GM18502 (cell line): ENCODE measurements at regions not wholly inside any gene's neighbourhood (a gene's known extent, or its start where the extent isn't known, plus 50 kb on each side); places are given as distances from the start of the nearest gene placed in this dataset.

Source experiments
- ATAC-seq: cut with Tn5 transposase; IDR thresholded peaks from one replicate; pipeline ENCODE4 v1.9.1; 2021; ENCODE audit warnings: mild to moderate bottlenecking; ENCODE audit not compliant: unreplicated experiment, poor library complexity

DNA sequence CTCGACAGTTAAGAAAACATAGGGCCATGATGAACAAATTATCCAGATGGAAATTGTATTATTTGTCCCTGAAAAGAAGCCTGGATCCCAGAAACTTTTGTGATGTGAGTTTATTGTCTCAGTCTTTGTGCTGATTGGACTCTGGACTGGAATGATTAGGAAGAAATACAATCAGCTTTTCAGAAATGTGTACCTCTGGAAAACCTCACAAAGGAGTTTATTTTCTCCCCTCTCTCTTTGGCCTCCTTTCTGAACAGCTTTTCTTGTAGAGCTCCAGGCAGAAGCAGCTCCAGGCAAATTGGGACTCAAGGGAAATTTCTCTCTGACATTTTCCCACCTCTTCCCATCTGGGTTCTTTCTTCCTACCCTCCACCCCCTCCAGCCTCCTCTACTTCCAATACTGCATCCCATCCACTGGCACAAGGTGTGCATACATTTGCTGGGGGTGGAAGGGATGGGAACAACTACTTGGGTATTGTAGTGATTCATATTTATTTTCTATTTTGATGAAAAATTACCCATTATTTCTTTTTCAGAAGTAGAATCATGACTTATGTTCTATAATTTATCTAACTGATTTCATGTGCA lies 119.7 kb downstream of the CD47 start:
- ATAC-seq = no peak

DNA sequence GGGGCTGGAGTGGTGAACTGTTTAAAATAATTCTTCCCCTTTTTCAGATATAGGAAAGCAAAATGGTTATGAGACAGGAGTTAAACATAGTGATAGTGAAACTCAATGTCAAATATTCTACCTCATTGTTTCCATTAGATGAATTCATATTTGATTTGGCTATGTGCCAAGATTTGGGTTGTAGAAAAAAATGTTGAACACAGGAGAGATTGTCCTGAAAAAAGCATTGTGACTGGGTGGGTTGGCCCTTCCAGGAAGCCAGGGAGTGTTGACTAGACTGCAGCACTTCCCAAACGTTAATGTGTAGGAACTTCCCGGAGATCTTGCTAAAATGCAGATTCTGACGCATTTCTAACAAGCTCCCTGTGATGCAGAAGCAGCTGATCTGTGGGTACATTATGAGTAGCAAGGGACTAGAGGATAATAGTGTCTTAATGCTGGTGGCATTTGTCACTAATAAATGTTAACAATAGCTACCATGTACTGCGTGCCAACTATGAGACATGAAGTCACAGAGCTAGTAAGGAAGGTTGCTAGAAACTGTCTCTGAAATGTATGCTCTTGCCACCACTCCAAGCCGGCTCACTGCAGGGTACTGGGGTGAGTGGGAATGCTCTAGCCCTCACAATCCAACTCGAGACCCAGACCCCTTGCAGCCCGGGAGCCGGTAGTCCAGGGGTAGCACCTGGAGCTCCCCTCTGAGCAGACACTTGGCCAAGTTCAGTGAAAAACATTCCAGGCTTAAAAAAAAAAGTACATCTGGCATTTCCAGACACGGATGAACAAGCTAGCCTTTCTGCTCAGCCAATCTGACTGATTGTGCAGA lies 120.6 kb downstream of the CD47 start:
- no peak for ATAC-seq

DNA sequence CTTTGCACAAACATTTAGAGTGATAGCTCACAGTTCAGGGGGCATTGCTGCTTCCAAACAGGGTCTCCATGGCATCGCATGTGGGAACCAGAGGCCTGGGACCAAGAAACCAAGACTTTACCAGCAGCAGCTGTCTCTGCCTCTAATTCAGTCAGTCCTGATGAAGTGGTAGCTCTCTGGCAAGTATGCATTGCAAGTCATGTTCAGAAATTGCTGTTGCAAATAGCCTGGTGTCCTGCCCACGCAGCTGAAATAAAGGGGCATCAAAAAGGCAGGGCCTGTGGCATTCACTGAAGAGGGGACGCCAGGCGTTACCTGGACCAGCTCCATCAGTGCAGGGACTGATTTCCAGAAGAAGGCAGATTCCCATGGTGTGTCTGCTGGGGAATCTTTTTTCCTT lies 121.3 kb downstream of the CD47 start:
- ATAC-seq = no peak

DNA sequence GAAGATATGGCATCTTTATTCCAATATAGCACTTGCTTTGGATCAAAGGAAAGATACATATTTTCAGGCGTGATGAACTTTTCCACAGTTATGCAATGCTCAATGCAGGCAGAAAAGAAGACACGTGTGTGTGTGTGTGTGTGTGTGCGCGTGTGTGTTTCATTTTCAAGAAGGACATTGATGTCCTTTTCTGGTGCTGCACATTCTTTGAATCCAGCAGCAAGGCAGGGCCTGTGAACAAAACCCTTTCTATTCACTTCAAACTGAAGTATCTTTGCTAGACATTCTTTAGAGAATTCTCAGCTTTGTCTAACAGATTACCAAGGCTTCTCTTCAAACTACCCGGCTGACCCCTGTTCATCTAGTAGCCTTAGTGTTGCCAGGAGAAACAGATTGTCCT lies 124.6 kb downstream of the CD47 start:
- ATAC-seq = no peak

DNA sequence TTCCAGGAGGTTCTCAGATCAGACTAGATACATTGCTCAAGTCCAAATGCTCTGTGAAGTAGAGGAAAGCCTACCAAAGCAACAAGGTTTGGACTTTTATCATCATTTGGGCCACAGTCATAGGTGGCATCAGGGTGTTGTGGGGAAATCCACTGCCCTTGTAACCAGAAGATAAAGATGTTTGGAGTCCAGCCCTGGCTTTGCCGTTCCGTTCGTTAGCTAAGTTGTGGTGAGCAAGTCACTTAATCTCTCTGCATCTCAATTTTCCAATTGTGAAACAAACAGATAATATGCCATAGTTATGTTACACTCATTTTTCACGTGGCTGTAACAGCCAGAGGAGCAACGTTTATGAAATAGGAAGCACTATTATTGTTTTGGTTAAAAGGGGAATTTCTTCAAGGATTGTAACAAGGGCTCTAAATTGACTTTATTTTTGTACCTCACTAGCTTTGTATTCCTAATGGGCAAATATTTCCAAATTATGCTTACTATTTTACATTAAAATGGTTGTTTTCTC lies 125.6 kb downstream of the CD47 start:
- ATAC-seq = no peak

DNA sequence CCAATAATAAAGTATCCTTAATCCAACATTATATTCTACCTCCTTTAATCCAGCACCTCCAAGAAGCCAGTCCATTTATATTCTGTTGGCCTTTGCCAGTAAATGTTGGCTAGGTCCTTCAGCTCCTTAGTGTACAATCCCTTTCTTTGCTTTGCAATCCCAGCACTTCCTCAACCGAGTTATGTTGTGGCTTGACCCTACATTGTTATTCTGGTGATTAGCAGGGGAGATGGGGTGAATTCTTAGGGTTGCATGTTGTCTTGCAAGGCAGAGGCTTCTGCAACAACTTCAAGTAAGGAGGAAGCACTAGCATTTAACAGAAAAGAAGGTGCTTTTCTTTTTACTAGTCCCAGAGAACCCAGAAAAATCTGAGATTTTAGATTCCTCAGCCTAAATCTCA lies 127.2 kb downstream of the CD47 start:
- no peak for ATAC-seq

DNA sequence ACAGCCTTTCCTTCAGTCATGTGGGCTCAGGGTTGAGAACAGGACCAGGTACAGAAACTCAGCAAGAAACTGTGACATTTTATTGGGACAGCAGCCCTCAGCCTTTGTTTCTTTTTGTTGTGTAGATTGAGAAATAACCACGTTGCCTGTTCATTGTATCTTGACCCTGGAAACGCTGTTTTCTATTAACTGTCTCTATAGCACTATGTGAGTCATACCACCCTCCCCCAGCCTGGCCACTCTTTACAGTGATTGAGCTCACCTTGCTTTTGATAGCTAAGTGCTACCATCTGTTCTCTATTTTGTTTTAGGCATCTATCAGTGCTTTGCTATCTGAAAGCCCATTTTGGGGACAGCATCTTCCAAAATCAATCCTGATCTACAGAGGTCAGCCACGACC lies 127.9 kb downstream of the CD47 start:
- no peak for ATAC-seq

DNA sequence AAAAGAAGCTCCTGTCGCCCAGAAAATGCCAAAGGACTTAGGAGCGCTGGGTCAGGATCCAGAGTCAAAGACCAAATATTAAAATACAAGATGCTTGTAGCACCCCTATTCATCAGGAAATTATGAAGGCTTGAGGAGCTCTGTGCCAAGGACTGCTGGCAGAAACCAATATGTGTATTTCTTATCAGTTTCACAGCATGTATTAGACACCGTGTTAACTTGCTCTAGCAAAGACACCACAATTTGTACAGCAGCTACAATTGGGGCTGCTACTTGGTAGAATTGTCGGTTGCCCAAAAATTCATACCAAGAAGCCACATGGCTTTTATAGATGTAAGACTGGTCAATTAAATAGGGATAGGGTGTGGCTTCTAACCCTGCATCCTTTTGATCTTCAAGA lies 128.8 kb downstream of the CD47 start:
- no peak for ATAC-seq

DNA sequence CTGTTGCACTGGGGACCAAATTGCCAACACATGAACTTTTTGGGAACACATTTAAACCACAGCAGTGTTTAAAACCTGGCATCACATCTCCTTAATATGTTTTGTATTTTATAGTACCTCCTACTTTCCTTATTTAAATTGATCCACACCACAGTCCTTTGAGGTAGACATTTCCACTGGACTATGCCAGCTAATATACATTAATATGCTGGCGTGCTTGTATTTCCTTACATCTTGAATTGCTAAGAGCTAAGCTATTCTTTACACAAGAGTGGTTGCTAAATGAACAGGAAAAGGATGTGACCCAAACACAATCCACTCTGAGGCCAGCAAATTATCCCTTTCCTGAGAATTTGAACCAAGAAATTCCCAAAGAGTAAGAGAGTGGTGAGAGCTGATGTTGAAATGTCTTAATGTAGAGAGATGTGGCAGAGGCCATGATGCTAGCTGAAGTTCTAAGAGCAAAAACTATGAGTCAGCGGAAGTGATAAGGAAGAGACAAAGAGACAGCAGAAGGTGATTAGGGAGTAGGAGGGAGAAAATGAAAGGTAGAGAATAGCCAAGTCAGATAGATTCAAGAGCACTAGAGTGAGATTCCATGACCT lies 131.2 kb downstream of the CD47 start:
- ATAC-seq = no peak

DNA sequence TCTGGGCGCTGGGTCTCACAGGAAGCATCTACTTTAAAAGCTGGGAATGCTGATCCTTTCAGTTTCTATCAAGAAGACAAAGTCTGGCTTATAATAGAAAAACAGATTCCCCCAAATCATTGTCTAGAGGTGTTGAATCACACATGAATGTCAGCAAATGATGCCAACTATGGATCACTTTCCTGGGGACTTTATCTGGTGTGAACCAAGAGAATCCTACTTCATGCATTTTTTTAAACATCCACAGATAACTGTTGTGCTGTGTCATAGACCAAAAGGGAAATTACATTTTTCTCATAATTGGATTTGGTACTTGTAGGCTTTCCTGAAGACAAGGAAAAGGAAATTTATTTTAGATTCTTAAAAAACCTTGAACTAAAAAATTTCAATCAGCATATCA lies 132.7 kb downstream of the CD47 start:
- ATAC-seq = no peak

DNA sequence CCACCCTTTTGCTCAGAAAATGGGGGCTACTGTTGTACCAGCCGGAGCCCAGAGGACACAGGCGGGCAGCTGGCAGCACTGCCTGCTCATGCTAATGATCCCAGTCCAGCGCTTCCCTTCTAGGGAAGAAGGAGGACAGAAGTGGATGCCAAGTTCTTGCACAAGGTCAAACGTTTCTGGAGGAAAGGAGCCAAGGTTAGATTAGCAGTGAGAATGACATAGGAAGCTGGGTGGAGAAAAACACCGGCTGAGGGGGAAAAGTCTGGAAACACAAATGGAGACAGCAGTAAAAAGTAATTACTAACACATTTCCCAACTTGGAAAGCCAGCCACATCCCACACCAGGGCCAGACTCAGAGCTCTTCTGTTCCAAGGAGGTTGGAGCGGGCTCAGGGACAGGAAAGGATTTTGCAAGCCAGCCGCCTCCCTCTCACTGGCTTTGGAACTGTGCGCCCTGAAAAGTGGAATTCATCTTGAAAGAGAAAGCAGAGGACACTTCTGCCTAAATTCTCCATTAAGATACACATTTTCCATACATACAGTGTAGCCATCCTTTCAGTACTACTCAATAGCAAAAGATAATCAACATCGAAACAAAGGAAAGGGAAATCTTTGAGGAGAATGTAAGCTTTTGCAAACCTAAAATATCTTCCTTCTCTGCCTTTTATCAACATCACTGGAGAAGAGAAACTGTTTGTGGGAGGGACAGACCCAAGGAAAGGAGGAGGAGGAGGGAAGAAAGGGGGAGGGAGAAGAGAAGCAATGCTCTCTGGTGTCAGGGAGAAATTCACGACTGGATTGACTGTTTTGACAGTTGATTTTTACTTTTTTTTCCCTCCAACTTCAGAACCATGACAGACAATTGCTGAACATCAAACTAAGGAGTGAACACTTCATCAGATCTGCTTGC lies 133.6 kb downstream of the CD47 start:
- no peak for ATAC-seq

DNA sequence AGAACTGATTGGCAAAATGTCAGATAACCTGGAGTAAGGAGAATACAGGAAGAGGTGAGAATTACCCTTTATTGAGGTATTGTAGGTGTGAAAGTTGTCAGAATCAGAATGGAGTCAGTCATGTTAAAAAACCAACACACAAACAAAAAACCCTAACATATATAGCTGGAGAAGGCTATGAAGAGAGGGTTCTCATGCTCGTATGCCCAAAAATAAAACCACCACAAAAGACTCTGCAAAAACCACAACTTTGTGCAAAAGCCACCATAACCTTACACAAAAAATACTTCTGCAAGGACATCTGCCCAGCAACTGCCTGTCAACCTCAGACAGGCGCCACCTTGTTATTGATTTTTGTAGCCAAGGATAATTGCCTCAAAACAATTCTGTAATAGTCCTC lies 136.0 kb downstream of the CD47 start:
- no peak for ATAC-seq

DNA sequence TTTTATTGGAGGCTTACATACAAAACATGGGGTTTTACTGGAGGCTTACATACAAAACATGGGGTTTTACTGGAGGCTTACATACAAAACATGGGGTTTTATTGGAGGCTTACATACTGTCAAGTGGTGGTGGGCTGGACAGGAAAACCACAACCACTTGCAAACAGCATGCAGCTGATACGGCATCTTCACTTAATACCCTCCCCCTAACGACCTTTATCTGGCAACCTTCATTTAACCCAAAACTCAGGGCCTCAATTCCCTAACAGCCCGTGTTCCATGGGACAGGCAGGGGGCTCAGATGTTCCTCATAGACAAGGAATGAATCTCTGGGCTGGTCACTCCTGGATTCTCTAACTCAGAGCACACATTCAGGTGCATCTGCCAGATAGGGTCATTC lies 137.1 kb downstream of the CD47 start:
- ATAC-seq = no peak

DNA sequence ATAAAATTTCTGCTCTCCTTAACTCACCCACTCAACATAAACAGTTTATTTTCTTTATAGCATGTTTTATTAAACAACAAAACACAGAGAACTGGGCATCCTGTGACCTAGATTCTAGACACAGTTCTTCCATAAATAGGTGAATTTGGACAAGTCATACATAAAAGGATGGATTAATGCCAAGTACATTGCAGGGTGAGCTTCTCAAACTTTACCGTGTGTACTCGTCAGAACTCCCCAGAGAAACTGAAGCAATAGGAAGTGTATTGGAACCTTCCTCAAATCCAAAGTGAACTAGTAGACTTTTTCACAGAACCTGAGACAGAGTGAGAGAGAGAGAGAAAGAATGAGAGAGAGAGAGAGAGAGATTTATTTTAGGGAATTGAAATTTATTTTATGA lies 139.7 kb downstream of the CD47 start:
- no peak for ATAC-seq

DNA sequence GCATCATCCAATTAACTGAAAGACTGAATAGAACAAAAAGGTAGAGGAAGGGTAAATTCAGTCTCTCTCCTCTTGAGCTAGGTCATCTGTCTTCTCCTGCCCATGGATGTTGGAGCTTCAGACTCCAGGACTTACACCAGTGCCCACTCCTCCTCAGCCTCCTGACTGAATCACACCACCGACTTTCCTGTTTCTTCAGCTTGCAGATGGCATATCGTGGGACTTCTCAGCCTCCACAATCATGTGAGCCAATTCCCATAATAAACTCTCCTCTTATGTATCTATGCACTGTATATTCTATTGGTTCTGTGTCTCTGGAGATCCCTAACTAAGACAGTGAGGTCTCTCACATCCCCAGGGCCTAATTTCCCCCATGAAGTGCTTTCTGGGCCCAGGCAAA lies 140.4 kb downstream of the CD47 start:
- no peak for ATAC-seq

DNA sequence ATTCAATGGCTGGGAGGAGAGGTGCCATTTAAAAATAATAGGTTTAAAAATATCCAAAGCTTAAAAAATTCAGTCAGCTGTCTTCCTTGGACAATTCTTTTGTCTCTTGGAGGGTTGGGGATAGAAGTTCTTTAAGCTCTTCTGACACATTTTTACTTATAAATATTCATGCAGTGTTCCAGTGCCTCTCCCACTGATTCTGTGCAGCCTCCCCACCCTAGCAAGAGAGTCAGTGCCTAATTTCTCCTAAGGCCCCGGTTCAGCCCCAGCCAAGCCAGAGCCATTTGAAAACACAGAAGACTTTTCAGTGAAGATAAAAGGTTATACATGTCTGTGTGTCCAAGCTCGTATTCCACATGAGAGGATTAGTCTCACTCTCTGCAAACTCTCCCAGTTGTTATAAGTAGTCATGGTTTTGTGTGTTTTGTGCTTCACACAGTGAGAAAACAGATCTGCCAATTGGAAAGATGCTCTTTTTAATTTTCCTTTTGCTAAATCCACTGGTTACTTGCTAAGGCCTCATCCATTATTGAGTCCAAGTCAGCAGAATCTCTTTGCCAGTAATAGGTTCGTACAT lies 141.3 kb downstream of the CD47 start:
- ATAC-seq = no peak

DNA sequence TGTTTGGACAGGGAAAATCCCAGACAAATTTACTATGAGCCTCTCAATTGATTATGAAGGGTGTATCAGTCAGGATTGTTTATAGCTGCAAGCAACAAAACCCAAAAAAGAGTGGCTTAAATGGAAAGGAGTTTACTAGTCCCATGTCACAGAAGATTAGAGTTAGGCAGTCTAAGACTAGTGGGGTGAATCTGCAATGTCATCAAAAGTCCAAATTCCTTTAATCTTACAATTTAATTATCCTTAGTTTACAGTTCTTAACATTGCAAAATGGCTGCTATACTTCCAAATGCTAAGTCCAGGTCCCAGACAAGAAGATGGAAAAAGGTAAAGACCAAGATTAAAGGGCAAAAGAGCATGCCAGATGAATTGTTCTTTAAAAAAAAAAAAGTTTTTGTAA lies 143.6 kb downstream of the CD47 start:
- ATAC-seq = no peak

DNA sequence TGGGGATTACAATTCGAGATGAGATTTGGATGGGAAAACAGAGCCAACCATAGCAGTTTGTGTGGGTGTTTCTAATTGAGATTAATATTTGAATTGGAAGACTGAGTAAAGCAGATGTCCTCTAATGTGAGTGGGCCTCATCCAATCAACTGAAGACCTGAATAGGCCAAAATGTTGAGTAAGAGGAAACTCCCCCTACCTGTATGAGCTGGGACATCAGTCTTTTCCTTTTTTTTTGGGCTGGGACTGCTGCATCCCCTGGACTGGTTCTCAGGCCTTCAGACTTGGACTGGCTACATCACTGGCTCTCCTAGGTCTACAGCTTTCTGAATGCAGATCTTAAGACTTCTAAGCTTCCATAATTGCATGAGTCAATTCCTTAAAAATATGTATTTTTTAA lies 144.1 kb downstream of the CD47 start:
- ATAC-seq = no peak

DNA sequence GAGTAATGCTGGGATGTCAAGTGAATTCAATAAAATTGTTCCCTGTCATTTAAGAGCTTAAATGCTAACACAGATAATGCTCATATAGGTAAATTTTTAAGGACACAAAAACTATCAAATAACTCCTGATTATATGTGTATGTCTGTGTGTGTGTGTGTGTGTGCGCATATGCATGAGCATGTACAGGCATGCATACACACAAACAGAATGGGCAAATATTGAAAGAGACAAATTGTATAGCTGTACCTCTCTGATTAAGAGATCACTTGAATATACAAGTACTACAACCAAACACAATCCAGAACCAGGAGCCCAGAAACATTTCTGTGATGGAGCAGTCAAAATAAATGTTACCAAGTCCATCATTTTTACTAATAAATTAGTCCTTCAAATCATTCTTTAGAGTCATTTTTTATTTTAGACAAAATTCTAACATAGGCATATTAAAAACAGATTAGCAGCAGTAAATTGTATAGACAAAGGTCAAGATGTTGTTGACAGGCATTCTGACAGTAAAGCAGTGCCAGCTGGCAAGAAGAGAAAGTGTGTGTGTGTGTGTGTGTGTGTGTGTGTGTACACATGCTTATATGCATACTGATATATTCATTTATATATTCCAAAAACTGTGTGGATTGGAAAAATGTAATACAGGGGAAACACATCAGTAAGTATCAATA lies 145.3 kb downstream of the CD47 start:
- ATAC-seq = no peak
